ENCODE measurements at regions not wholly inside any gene's neighbourhood (a gene's known extent, or its start where the extent isn't known, plus 50 kb on each side); places are given as distances from the start of the nearest gene placed in this dataset.

DNA sequence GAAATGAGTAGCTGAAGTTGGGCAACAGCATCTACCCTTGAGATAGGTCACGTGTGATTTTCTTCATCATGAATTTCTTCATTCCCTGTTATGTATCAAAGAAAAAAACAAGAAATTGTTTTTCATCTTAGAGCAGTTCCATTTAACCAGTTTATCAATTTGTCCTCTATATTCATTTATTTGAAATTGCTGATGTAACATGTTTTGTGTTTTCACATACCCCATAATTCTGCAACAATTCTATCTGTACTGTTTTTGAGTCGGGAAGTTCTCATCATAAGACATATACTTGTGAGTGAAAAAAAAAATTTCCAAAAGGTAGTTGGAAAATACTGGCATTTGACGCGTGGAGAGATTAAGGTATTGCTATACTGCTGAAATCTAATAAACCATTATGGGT lies 422.6 kb upstream of the REG3G start:
- no peak overlapping the region for H4K91ac ChIP-seq (ENCODE audit: insufficient read depth, low read depth, low read length)
- H2BK20ac ChIP-seq (ENCODE audit: low read depth, low read length) = no peak overlapping the region
- no peak overlapping the region for H4K5ac ChIP-seq (ENCODE audit: low read depth, low read length)
- no peak overlapping the region for H2AFZ ChIP-seq (replicated peaks; ENCODE audit: low read length, poor library complexity)
- H3K27ac ChIP-seq (ENCODE audit: insufficient read depth, low read length) = no peak overlapping the region
- H2BK120ac ChIP-seq (ENCODE audit: low read depth, low read length) = no peak overlapping the region
- no CpG with 5 or more reads among the region's 4 CpGs for WGBS, 2 experiments (ENCODE audit: extremely low coverage in 2 of 2, insufficient read length in 1 of 2)
- H3K9me3 ChIP-seq (ENCODE audit: control insufficient read depth, insufficient read depth, low read length) = no peaks in the 10 kb centered on the region
- no peak overlapping the region for H3K56ac ChIP-seq (ENCODE audit: extremely low read depth, insufficient read depth, low read length)
- H3K9me1 ChIP-seq (ENCODE audit: insufficient read depth, low read length) = no peaks in the 10 kb centered on the region
- H2BK5ac ChIP-seq (ENCODE audit: low read depth, low read length, poor library complexity, severe bottlenecking) = no peak overlapping the region
- no peak overlapping the region for H2AK9ac ChIP-seq (replicated peaks; ENCODE audit: low read depth, low read length, poor library complexity)
- H2AK5ac ChIP-seq (ENCODE audit: low read depth, low read length) = no peak overlapping the region
- DNase-seq = no peak
- BruUV-seq (replicated peaks) = no TSS peak
- H4K20me1 ChIP-seq (ENCODE audit: insufficient read depth, low read length) = no peaks in the 10 kb centered on the region
- H3K4me3 ChIP-seq (ENCODE audit: insufficient read depth, low read depth, low read length) = no peak overlapping the region
- ChIA-PET CTCF (interaction anchor here (0.6 kb wide), 1 partner anchor 236 kb away, joined by 6 read pairs; no protein-coding TSS in a partner anchor), POLR2A (ENCODE audit: unreplicated experiment) (no interaction called here)
- H3K23ac ChIP-seq (ENCODE audit: low read depth, low read length) = no peak overlapping the region
- no peaks in the 10 kb centered on the region for H3K27me3 ChIP-seq (ENCODE audit: control insufficient read depth, insufficient read depth, low read length)
- no peak overlapping the region for H4K8ac ChIP-seq (ENCODE audit: low read depth in 2 of 2, low read length in 2 of 2)
- no peak overlapping the region for H3K18ac ChIP-seq (ENCODE audit: low read depth, low read length)
- H3K9ac ChIP-seq (ENCODE audit: low read depth, low read length) = no peak overlapping the region
- in situ Hi-C loops (cut with MboI; ENCODE audit: low sequenced_read_pairs) = no loop called here
- H3K36me3 ChIP-seq (ENCODE audit: control insufficient read depth, insufficient read depth, low read length) = no peaks in the 10 kb centered on the region
- no peak overlapping the region for H3K4ac ChIP-seq (ENCODE audit: low read depth, low read length)
- TF ChIP-seq MAFK (IDR thresholded peaks at IDR 0.05; ENCODE audit: low read depth, low read length) (0 out of 2 replicates have a peak, but pooled peaks have one; percentile 21), MAZ (IDR thresholded peaks at IDR 0.05; ENCODE audit: borderline replicate concordance, low read depth, low read length) (no peak), FOS (IDR thresholded peaks at IDR 0.05; ENCODE audit: low read depth, low read length) (no peak)
- TF ChIP-seq, protein P1, sequence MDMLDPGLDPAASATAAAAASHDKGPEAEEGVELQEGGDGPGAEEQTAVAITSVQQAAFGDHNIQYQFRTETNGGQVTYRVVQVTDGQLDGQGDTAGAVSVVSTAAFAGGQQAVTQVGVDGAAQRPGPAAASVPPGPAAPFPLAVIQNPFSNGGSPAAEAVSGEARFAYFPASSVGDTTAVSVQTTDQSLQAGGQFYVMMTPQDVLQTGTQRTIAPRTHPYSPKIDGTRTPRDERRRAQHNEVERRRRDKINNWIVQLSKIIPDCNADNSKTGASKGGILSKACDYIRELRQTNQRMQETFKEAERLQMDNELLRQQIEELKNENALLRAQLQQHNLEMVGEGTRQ (IDR thresholded peaks at IDR 0.05; ENCODE audit: low read depth, low read length) = no peak
- H2BK15ac ChIP-seq (ENCODE audit: low read depth, low read length) = no peak overlapping the region
- H3K79me1 ChIP-seq (ENCODE audit: low read depth in 1 of 2, low read length in 2 of 2) = no peaks in the 10 kb centered on the region
- no peaks in the 10 kb centered on the region for H3K4me1 ChIP-seq (ENCODE audit: control insufficient read depth, insufficient read depth, low read length)
- no peak overlapping the region for H3K14ac ChIP-seq (replicated peaks; ENCODE audit: low read depth, low read length)
- no peak for ATAC-seq (ENCODE audit: low read depth)
- no peak overlapping the region for H3K4me2 ChIP-seq (ENCODE audit: low read depth, low read length)
- intact Hi-C loops (cut with micrococcal nuclease) = no loop called here
- dilution Hi-C loops (cut with HindIII; ENCODE audit: low sequenced_read_pairs, unreplicated experiment) = no loop called here

Measured in IMR-90 (cell line).